Common myeloid progenitor, CD34-positive (primary cell): ENCODE measurements at regions not wholly inside any gene's neighbourhood (a gene's known extent, or its start where the extent isn't known, plus 50 kb on each side); places are given as distances from the start of the nearest gene placed in this dataset.

Source experiments
- CTCF ChIA-PET: fragments of 350-600 bp; sonication (Branson Sonifier 250); formaldehyde crosslinking; loops from one replicate; lab custom pipeline; 2021; ENCODE audit warnings: antibody characterized with exemption; lab: Charles Lee
- POLR2A ChIA-PET: fragments of 350-600 bp; sonication (Branson Sonifier 250); formaldehyde crosslinking; loops from one replicate; lab custom pipeline; 2021; ENCODE audit warnings: antibody characterized with exemption; lab: Charles Lee
- DNase-seq, 3 donors: peaks; one replicate each; pipeline versions ENCODE4 v3.0.0 to v3.0.0-alpha.2; 2013
- H3K27ac ChIP-seq, 2 experiments: 1 replicate in 1 of 2; 2 replicates in 1 of 2; pipeline ENCODE4 v1.7.0; 2013; ENCODE audit warnings: inconsistent platforms in 2 of 2, low read length in 2 of 2, mild to moderate bottlenecking in 2 of 2, low read depth in 1 of 2, moderate library complexity in 1 of 2; ENCODE audit not compliant: severe bottlenecking in 2 of 2, insufficient read depth in 1 of 2, poor library complexity in 1 of 2
- H3K27me3 ChIP-seq, 5 experiments: replicated peaks in 2 of 5; 1 replicate in 3 of 5; 2 replicates in 2 of 5; pipeline versions ENCODE4 v1.6.1 to v1.7.0; 2013; ENCODE audit warnings: low read length in 4 of 5, mild to moderate bottlenecking in 2 of 5, moderate library complexity in 2 of 5, inconsistent platforms in 1 of 5; ENCODE audit not compliant: insufficient read depth in 5 of 5, control insufficient read depth in 4 of 5
- H3K36me3 ChIP-seq, 4 experiments: 1 replicate in 2 of 4; 2 replicates in 2 of 4; pipeline versions ENCODE4 v1.6.1 to v1.7.0; 2013; ENCODE audit warnings: low read length in 3 of 4, control low read depth in 1 of 4, mild to moderate bottlenecking in 1 of 4; ENCODE audit not compliant: control insufficient read depth in 4 of 4, insufficient read depth in 4 of 4
- H3K4me1 ChIP-seq, 4 experiments: 1 replicate in 3 of 4; 2 replicates in 1 of 4; pipeline versions ENCODE4 v1.6.1 to v1.7.1; 2013; ENCODE audit warnings: low read length in 3 of 4, mild to moderate bottlenecking in 3 of 4, control low read depth in 1 of 4, inconsistent platforms in 1 of 4, moderate library complexity in 1 of 4; ENCODE audit not compliant: control insufficient read depth in 4 of 4, insufficient read depth in 4 of 4; ENCODE audit errors: control extremely low read depth in 1 of 4
- H3K4me3 ChIP-seq, 7 experiments: 1 replicate in 4 of 7; 2 replicates in 3 of 7; pipeline versions ENCODE4 v1.5.1 to v1.7.0; 2013; ENCODE audit warnings: mild to moderate bottlenecking in 7 of 7, low read length in 6 of 7, moderate library complexity in 6 of 7, inconsistent platforms in 2 of 7, low read depth in 2 of 7, control low read depth in 1 of 7; ENCODE audit not compliant: insufficient read depth in 4 of 7, control insufficient read depth in 1 of 7; ENCODE audit errors: extremely low read depth in 1 of 7
- H3K9me3 ChIP-seq, 5 experiments: 1 replicate in 4 of 5; 2 replicates in 1 of 5; pipeline versions ENCODE4 v1.6.1 to v1.7.1; 2013; ENCODE audit warnings: low read length in 4 of 5, mild to moderate bottlenecking in 2 of 5, inconsistent platforms in 1 of 5, low read depth in 1 of 5, moderate library complexity in 1 of 5; ENCODE audit not compliant: control insufficient read depth in 4 of 5, insufficient read depth in 2 of 5; ENCODE audit errors: control extremely low read depth in 1 of 5
- WGBS: methylation state at CpG from one replicate; pipeline ENCODE4 v1.1.5; 2013; ENCODE audit not compliant: insufficient coverage; 5-methylcytosine and 5-hydroxymethylcytosine counted together

GRCh38 chr10:21257919-21258318, 267.6 kb downstream of the SKIDA1 start:
- Histone ChIP-seq H3K36me3 (no peaks in the 10 kb centered on the region), H3K27me3 (peaks cover 0 to 2% (median 0%) of the 10 kb centered on the region in 5 experiments), H3K4me1 (no peaks in the 10 kb centered on the region), H3K27ac (no peak overlapping the region), H3K9me3 (no peaks in the 10 kb centered on the region), H3K4me3 (no peak overlapping the region)
- CTCF ChIA-PET, result interaction anchor here (1.2 to 1.3 kb wide), 2 partner anchors 12 to 17 kb away, joined by 3 to 4 read pairs; no protein-coding TSS in a partner anchor
- WGBS, result 100% methylated on average over 2 of the region's 2 CpGs
- DNase-seq, result no peak
- POLR2A ChIA-PET, result no interaction called here

GRCh38 chr10:21257191-21257590, 268.3 kb downstream of the SKIDA1 start:
- Histone ChIP-seq H3K4me3 (no peak overlapping the region), H3K27me3 (peaks cover 0 to 2% (median 0%) of the 10 kb centered on the region in 5 experiments), H3K36me3 (no peaks in the 10 kb centered on the region), H3K4me1 (no peaks in the 10 kb centered on the region), H3K9me3 (no peaks in the 10 kb centered on the region), H3K27ac (no peak overlapping the region)
- no peak for DNase-seq
- ChIA-PET CTCF (interaction anchor here (1.1 kb wide), 1 partner anchor 9 kb away, joined by 3 read pairs; no protein-coding TSS in a partner anchor), POLR2A (no interaction called here)
- WGBS, result 100% methylated on average over 2 of the region's 2 CpGs

- no peak for DNase-seq
- CTCF ChIA-PET, result no interaction called here
- POLR2A ChIA-PET, result no interaction called here
- Histone ChIP-seq H3K4me3 (no peak overlapping the region), H3K9me3 (no peaks in the 10 kb centered on the region), H3K27me3 (peaks cover 0 to 2% (median 0%) of the 10 kb centered on the region in 5 experiments), H3K27ac (no peak overlapping the region), H3K36me3 (no peaks in the 10 kb centered on the region), H3K4me1 (no peaks in the 10 kb centered on the region)
- WGBS, result no CpG with 5 or more reads among the region's 1 CpG
Observed at GRCh38 chr10:21249435-21249834, 276.0 kb downstream of the SKIDA1 start.

GRCh38 chr10:21247592-21247991, 277.9 kb downstream of the SKIDA1 start:
- no CpG with 5 or more reads among the region's 1 CpG for WGBS
- Histone ChIP-seq H3K9me3 (no peaks in the 10 kb centered on the region), H3K4me1 (no peaks in the 10 kb centered on the region), H3K36me3 (no peaks in the 10 kb centered on the region), H3K27ac (no peak overlapping the region), H3K27me3 (peaks cover 0 to 2% (median 0%) of the 10 kb centered on the region in 5 experiments), H3K4me3 (no peak overlapping the region)
- POLR2A ChIA-PET, result no interaction called here
- no peak for DNase-seq
- CTCF ChIA-PET, result no interaction called here

- ChIA-PET POLR2A (no interaction called here), CTCF (no interaction called here)
- Histone ChIP-seq H3K9me3 (no peaks in the 10 kb centered on the region), H3K27ac (no peak overlapping the region), H3K27me3 (peaks cover 0 to 2% (median 0%) of the 10 kb centered on the region in 5 experiments), H3K4me3 (no peak overlapping the region), H3K4me1 (no peaks in the 10 kb centered on the region), H3K36me3 (no peaks in the 10 kb centered on the region)
- DNase-seq, result no peak
- 94% methylated on average over 2 of the region's 5 CpGs for WGBS
Observed at GRCh38 chr10:21246178-21246577, 279.3 kb downstream of the SKIDA1 start.

GRCh38 chr10:21243748-21244257, 281.7 kb downstream of the SKIDA1 start:
- ChIA-PET CTCF (no interaction called here), POLR2A (no interaction called here)
- 100% methylated on average over 3 of the region's 8 CpGs for WGBS

GRCh38 chr10:21242915-21243314, 282.6 kb downstream of the SKIDA1 start:
- peaks cover 0 to 2% (median 0%) of the 10 kb centered on the region in 5 experiments for H3K27me3 ChIP-seq
- ChIA-PET CTCF (interaction anchor here (1.6 kb wide), 1 partner anchor 14 kb away, joined by 3 read pairs; no protein-coding TSS in a partner anchor), POLR2A (no interaction called here)
- no peaks in the 10 kb centered on the region for H3K4me1 ChIP-seq
- no peaks in the 10 kb centered on the region for H3K9me3 ChIP-seq
- WGBS, result 86% methylated on average over 1 of the region's 3 CpGs
- DNase-seq, result no peak
- no peak overlapping the region for H3K27ac ChIP-seq
- H3K4me3 ChIP-seq, result no peak overlapping the region
- no peaks in the 10 kb centered on the region for H3K36me3 ChIP-seq

More at GRCh38 chr10:21243748-21244257, 281.7 kb downstream of the SKIDA1 start:
- Histone ChIP-seq H3K9me3 (no peaks in the 10 kb centered on the region), H3K4me3 (no peak overlapping the region), H3K27me3 (peaks cover 0 to 2% (median 0%) of the 10 kb centered on the region in 5 experiments), H3K27ac (no peak overlapping the region), H3K36me3 (no peaks in the 10 kb centered on the region), H3K4me1 (no peaks in the 10 kb centered on the region)
- no peak for DNase-seq
